NCI-H1105 treated with DMSO at 0.1 percent for 48 hours (cell line): ENCODE measurements at regions not wholly inside any gene's neighbourhood (a gene's known extent, or its start where the extent isn't known, plus 50 kb on each side); places are given as distances from the start of the nearest gene placed in this dataset.

ENCODE experiments used
- DNase-seq: peaks from one replicate; lab custom pipeline; 2025; lab: John Stamatoyannopoulos, UW

DNA sequence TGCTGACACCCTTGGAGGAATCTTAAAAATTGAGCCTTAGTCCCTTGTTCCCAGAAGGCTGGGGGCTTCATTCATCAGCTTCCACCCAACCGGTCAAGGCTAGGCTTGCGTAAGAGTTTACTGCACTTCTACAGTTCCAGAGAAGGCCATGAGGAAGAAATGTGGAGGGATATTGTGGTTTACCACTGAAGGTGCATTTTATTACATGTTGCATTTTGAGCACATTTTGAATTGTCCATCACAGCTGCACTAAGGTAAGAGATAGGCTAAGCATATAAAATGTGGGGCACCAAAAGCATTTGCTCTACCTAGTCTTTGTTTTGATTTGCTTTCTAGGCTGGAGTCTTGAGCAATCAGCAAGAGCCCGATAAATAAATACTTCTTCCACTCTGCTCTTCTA, 167.1 kb upstream of the PAPPA start:
- DNase-seq: no peak

- DNase-seq: no peak
Measured at GRCh38 chr9:115988701-115989100, 164.9 kb upstream of the PAPPA start.

DNA sequence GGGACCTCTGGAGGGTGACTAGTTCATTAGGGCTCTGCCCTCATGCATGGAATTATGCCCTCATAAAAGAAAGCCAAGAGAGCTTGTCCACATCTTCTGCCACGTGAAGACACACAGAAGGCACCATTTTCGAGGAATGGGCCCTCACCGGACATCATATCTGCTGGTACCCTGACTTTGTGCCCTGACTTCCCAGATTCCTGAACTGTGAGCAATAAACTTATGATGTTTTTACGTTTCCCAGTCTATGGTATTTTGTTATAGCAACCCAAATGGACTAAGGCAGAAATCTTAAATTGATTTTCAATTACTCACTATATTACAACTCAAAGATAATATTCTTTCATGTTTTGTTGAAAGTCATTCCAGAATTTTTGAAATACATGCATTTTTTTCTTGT, 163.8 kb upstream of the PAPPA start:
- no peak for DNase-seq

DNA sequence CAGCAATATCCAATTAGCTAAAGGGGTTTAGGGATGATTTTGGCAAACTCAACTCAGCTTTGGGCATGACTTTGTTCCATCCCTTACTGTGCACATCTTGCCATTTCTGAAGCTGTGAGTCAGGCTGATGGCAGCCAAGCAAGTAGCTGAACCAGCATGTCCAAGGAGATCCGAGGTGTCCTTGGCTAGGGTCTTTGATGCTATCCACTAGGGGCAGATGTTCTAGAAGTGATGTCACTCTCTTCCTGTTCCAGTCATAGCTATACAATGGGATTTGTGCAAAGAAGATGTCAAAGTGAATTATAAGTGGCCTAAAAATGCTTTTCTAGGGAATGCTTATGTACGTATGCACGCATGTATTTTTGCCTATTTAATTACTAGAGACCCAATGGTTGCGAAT, 160.8 kb upstream of the PAPPA start:
- DNase-seq: no peak

- no peak for DNase-seq
Measured at GRCh38 chr9:115997923-115998322, 155.7 kb upstream of the PAPPA start.

- no peak for DNase-seq
Measured at GRCh38 chr9:115998666-115999065, 154.9 kb upstream of the PAPPA start.

- DNase-seq: no peak
Measured at GRCh38 chr9:115999498-115999897, 154.1 kb upstream of the PAPPA start.

GRCh38 chr9:116000748-116001329, 152.8 kb upstream of the PAPPA start:
- DNase-seq: peak; percentile 17

GRCh38 chr9:116002181-116002580, 151.4 kb upstream of the PAPPA start:
- no peak for DNase-seq

- DNase-seq: no peak
Measured at GRCh38 chr9:116002624-116003023, 151.0 kb upstream of the PAPPA start.

- DNase-seq: no peak
Measured at GRCh38 chr9:116003397-116003796, 150.2 kb upstream of the PAPPA start.

DNA sequence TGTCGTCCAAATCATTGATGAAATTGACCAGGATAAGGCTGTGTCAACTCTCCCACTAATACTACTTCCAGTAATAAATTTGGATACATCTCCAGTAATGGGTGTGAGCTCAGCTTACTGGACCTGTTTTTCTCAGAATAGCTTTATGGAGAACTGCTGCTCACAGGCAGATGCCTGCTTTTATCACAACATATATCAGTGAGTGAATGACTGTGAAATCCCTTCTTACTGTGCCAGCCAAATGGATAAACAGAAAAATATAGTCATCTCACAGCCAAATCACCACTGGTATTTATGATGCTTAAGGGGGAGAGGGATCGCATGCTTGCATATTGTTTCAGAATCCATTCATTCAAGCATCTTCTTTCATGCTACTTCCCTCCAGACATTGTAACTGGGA, 148.4 kb upstream of the PAPPA start:
- DNase-seq: no peak

- no peak for DNase-seq
Measured at GRCh38 chr9:116007824-116008223, 145.8 kb upstream of the PAPPA start.

GRCh38 chr9:116008278-116008677, 145.3 kb upstream of the PAPPA start:
- no peak for DNase-seq

DNA sequence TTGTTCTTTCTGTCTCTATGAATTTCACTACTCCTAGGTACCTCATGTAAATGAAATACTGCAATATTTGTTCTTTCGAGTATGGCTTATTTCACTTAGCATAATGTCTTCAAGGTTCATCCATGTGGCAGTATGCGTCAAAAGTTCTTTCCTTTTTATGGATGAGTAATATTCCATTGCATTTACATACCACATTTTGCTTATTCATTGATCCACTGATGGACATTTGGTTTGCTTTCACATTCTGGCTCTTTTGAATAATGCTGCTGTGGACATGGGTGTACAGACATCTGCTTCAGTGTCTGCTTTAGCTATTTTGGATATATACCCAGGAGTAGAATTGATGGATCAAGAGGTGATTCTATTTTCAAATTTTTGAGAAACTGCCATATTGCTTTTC, 144.2 kb upstream of the PAPPA start:
- no peak for DNase-seq

- DNase-seq: no peak
Measured at GRCh38 chr9:116015855-116016254, 137.7 kb upstream of the PAPPA start.

DNA sequence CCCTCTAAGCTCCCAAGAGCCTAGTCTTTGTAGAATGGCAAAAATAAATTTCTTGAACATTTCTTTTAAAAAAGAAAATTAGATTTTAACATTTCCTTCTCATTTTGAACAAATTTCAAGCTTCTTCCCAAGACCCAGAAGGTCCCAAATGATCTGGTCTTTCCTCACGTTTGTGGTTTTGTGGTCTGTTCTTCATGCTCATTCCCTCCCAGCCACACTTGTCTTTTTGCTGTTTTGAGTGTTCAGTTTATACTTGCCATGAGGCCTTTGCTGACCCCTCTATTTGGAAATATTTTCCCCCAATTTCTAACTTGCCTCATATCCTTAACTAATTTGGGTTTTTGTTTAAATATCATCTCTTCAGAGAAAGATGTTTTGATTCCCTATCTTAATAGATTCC, 133.4 kb upstream of the PAPPA start:
- no peak for DNase-seq

DNA sequence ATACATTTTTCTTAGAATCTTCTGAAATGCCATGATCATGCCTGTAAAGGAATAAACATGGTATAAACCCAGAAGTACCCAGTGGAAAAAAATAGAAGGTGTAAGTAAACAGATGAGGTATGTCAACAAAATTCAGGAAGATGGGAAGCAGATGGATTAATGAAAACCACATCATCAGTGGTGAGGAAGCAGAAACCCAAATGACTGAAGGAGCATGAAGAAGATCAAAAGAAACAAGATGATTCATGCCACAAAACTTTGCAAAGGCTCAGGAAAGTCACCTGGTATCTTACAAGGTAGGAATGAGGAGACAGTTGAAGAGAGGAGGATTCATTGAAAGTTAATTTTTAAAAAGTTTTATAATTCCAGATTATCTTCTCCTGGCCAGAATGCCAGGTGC, 132.8 kb upstream of the PAPPA start:
- no peak for DNase-seq

- no peak for DNase-seq
Measured at GRCh38 chr9:116027096-116027495, 126.5 kb upstream of the PAPPA start.

- DNase-seq: no peak
Measured at GRCh38 chr9:116027511-116027910, 126.1 kb upstream of the PAPPA start.

DNA sequence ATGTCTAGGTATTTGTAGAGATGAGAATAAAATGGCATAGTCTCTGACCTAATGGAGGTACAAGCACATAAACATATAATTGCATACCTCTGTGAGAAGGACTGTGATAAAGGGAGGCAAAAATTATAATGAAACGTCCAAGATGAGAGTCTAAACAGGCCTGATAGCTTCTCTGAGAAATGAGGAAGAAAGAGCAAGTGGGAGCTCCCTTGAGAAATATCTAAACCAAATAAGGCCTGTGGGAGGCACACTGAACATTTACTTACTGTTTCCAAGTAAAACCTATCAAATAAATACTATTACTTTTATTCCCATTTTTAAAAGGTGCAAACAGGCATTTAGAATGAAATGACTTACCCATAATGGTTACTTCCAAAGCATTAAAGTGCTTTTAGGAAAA, 125.6 kb upstream of the PAPPA start:
- DNase-seq: no peak

DNA sequence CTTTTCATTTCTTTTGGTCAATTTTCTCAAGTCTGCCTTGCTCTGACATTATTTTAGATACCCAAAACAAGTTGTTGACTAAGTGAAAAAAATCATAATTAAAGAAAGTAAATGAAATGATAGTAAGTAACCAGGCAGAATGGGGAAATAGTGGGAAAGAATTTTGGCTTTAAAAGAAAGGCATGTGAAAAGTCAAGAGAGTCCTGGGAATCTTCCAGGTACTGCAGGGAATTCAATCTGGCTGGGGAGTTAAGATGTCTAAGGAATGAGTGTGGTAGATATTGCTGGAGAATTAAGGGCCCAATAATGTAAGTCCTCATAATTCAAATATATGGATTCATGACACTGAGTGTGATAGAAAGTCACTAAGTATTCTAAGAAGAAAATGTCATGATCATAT, 123.1 kb upstream of the PAPPA start:
- no peak for DNase-seq

GRCh38 chr9:116032683-116033440, 120.7 kb upstream of the PAPPA start:
- DNase-seq: no peak

DNA sequence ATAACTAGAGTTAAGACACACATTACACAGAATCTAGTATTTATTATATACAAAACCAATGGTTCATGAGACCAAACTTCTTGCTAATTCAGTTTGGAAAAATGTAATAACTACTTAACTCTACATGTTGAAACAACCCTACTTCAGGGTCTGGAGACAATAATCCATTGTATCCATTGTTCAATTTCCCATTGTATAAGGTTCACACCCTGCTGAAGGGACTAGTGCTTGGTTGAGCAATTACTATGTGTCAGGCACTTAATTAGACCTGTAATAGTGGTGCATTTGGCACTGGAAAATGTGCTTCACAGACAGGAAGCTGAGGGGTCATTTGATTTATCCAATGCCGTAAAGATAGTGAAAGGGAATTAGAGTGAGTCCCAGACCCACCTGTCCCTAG, 114.3 kb upstream of the PAPPA start:
- DNase-seq: no peak
